CD8-positive, alpha-beta memory T cell (primary cell): ENCODE measurements at regions not wholly inside any gene's neighbourhood (a gene's known extent, or its start where the extent isn't known, plus 50 kb on each side); places are given as distances from the start of the nearest gene placed in this dataset.

Experiments used
- CTCF ChIA-PET: fragments of 350-600 bp; sonication (Branson Sonifier 250); formaldehyde crosslinking; loops from one replicate; lab custom pipeline; 2021; ENCODE audit warnings: antibody characterized with exemption; lab: Charles Lee
- POLR2A ChIA-PET: fragments of 350-600 bp; sonication (Branson Sonifier 250); formaldehyde crosslinking; loops from one replicate; lab custom pipeline; 2021; ENCODE audit warnings: antibody characterized with exemption; lab: Charles Lee
- DNase-seq, 5 donors: peaks; one replicate each; pipeline versions ENCODE4 v3.0.0 to v3.0.0-alpha.2; 2020 to 2022; ENCODE audit warnings: mixed read lengths in 1 of 5
- H3K27ac ChIP-seq: one replicate; pipeline ENCODE4 v1.7.0; 2013; ENCODE audit warnings: low read depth, mild to moderate bottlenecking, low read length, moderate library complexity
- H3K27me3 ChIP-seq: 2 replicates; pipeline ENCODE4 v1.7.0; 2013; ENCODE audit warnings: low read length, mild to moderate bottlenecking; ENCODE audit not compliant: insufficient read depth, poor library complexity, severe bottlenecking
- H3K36me3 ChIP-seq: 2 replicates; pipeline ENCODE4 v1.7.0; 2013; ENCODE audit warnings: mild to moderate bottlenecking, low read length, moderate library complexity; ENCODE audit not compliant: insufficient read depth
- H3K4me1 ChIP-seq: 2 replicates; pipeline ENCODE4 v1.7.0; 2013; ENCODE audit warnings: mild to moderate bottlenecking, low read length, moderate library complexity; ENCODE audit not compliant: insufficient read depth
- H3K4me3 ChIP-seq: 2 replicates; pipeline ENCODE4 v1.7.0; 2013; ENCODE audit warnings: mild to moderate bottlenecking, low read length
- H3K9me3 ChIP-seq: 2 replicates; pipeline ENCODE4 v1.7.0; 2013; ENCODE audit warnings: mild to moderate bottlenecking, low read length
- H3K27ac Mint-ChIP-seq, 8 donors: one replicate each; pipeline ENCODE4 v1.8.0; 2020 to 2021; ENCODE audit warnings: mixed read lengths in 8 of 8, mild to moderate bottlenecking in 6 of 8, inconsistent platforms in 3 of 8, moderate library complexity in 3 of 8
- H3K27me3 Mint-ChIP-seq, 2 donors: one replicate each; pipeline ENCODE4 v1.8.0; 2020 to 2021; ENCODE audit warnings: mixed read lengths in 2 of 2, mild to moderate bottlenecking in 1 of 2, moderate library complexity in 1 of 2
- H3K36me3 Mint-ChIP-seq, 3 donors: one replicate each; pipeline ENCODE4 v1.8.0; 2020 to 2021; ENCODE audit warnings: mixed read lengths in 3 of 3, inconsistent platforms in 1 of 3, mild to moderate bottlenecking in 1 of 3
- H3K4me1 Mint-ChIP-seq, 3 donors: one replicate each; pipeline ENCODE4 v1.8.0; 2020 to 2021; ENCODE audit warnings: mixed read lengths in 3 of 3, inconsistent platforms in 1 of 3, mild to moderate bottlenecking in 1 of 3
- H3K4me3 Mint-ChIP-seq, 7 donors: one replicate each; pipeline ENCODE4 v1.8.0; 2020 to 2021; ENCODE audit warnings: mixed read lengths in 7 of 7, mild to moderate bottlenecking in 6 of 7, moderate library complexity in 4 of 7, inconsistent platforms in 2 of 7
- H3K9me3 Mint-ChIP-seq, 5 donors: one replicate each; pipeline ENCODE4 v1.8.0; 2020 to 2022; ENCODE audit warnings: mixed read lengths in 5 of 5, mild to moderate bottlenecking in 3 of 5, moderate library complexity in 2 of 5, inconsistent platforms in 1 of 5

GRCh38 chr10:121690152-121690848 is 92.1 kb upstream of the FGFR2 start:
- no peaks in the 10 kb centered on the region for H3K9me3 Mint-ChIP-seq
- peaks cover 3 to 13% of the 10 kb centered on the region in 2 donors for H3K27me3 Mint-ChIP-seq
- DNase-seq, result no peak
- Histone ChIP-seq H3K36me3 (no peaks in the 10 kb centered on the region), H3K4me3 (no peak overlapping the region), H3K27ac (no peak overlapping the region), H3K27me3 (no peaks in the 10 kb centered on the region), H3K9me3 (no peaks in the 10 kb centered on the region), H3K4me1 (no peaks in the 10 kb centered on the region)
- no peak overlapping the region for H3K27ac Mint-ChIP-seq
- ChIA-PET CTCF (no interaction called here), POLR2A (no interaction called here)
- H3K36me3 Mint-ChIP-seq, result no peaks in the 10 kb centered on the region
- no peak overlapping the region for H3K4me3 Mint-ChIP-seq
- H3K4me1 Mint-ChIP-seq, result no peaks in the 10 kb centered on the region

- no peak overlapping the region for H3K27ac ChIP-seq
- H3K27me3 ChIP-seq, result no peaks in the 10 kb centered on the region
- no peaks in the 10 kb centered on the region for H3K9me3 ChIP-seq
- H3K27ac Mint-ChIP-seq, result no peak overlapping the region
- no peak overlapping the region for H3K4me3 Mint-ChIP-seq
- H3K4me3 ChIP-seq, result no peak overlapping the region
- H3K36me3 Mint-ChIP-seq, result no peaks in the 10 kb centered on the region
- no peaks in the 10 kb centered on the region for H3K4me1 Mint-ChIP-seq
- CTCF ChIA-PET, result no interaction called here
- DNase-seq, result no peak
- H3K4me1 ChIP-seq, result no peaks in the 10 kb centered on the region
- peaks cover 1 to 13% of the 10 kb centered on the region in 2 donors for H3K27me3 Mint-ChIP-seq
- no peaks in the 10 kb centered on the region for H3K36me3 ChIP-seq
- H3K9me3 Mint-ChIP-seq, result no peaks in the 10 kb centered on the region
- POLR2A ChIA-PET, result no interaction called here
Observed at GRCh38 chr10:121687095-121687813, 89.0 kb upstream of the FGFR2 start.

- DNase-seq, result no peak
- no peaks in the 10 kb centered on the region for H3K9me3 ChIP-seq
- ChIA-PET POLR2A (no interaction called here), CTCF (no interaction called here)
- Mint-ChIP-seq H3K9me3 (peaks cover 0 to 5% (median 0%) of the 10 kb centered on the region in 5 donors), H3K4me1 (no peaks in the 10 kb centered on the region), H3K36me3 (no peaks in the 10 kb centered on the region), H3K4me3 (no peak overlapping the region), H3K27me3 (peaks cover 8 to 18% of the 10 kb centered on the region in 2 donors), H3K27ac (no peak overlapping the region)
- H3K4me3 ChIP-seq, result no peak overlapping the region
- H3K27me3 ChIP-seq, result no peaks in the 10 kb centered on the region
- H3K27ac ChIP-seq, result no peak overlapping the region
- H3K4me1 ChIP-seq, result no peaks in the 10 kb centered on the region
- H3K36me3 ChIP-seq, result no peaks in the 10 kb centered on the region
Observed at GRCh38 chr10:121684276-121684675, 86.0 kb upstream of the FGFR2 start.

- H3K4me1 ChIP-seq, result no peaks in the 10 kb centered on the region
- H3K4me3 ChIP-seq, result no peak overlapping the region
- Mint-ChIP-seq H3K9me3 (peaks cover 0 to 7% (median 0%) of the 10 kb centered on the region in 5 donors), H3K27me3 (peaks cover 8 to 20% of the 10 kb centered on the region in 2 donors), H3K27ac (no peak overlapping the region), H3K4me3 (no peak overlapping the region), H3K4me1 (no peaks in the 10 kb centered on the region), H3K36me3 (no peaks in the 10 kb centered on the region)
- CTCF ChIA-PET, result no interaction called here
- no peaks in the 10 kb centered on the region for H3K36me3 ChIP-seq
- no peak for DNase-seq
- POLR2A ChIA-PET, result no interaction called here
- H3K27ac ChIP-seq, result no peak overlapping the region
- H3K9me3 ChIP-seq, result no peaks in the 10 kb centered on the region
- no peaks in the 10 kb centered on the region for H3K27me3 ChIP-seq
Observed at GRCh38 chr10:121683816-121684215, 85.6 kb upstream of the FGFR2 start.

GRCh38 chr10:121683366-121683765 is 85.1 kb upstream of the FGFR2 start:
- H3K4me1 ChIP-seq, result no peaks in the 10 kb centered on the region
- DNase-seq, result no peak
- no peak overlapping the region for H3K27ac ChIP-seq
- ChIA-PET POLR2A (no interaction called here), CTCF (no interaction called here)
- no peaks in the 10 kb centered on the region for H3K27me3 ChIP-seq
- Mint-ChIP-seq H3K27ac (no peak overlapping the region), H3K36me3 (no peaks in the 10 kb centered on the region), H3K4me3 (no peak overlapping the region), H3K9me3 (peaks cover 0 to 7% (median 0%) of the 10 kb centered on the region in 5 donors), H3K4me1 (no peaks in the 10 kb centered on the region), H3K27me3 (peaks cover 10 to 18% of the 10 kb centered on the region in 2 donors)
- H3K4me3 ChIP-seq, result no peak overlapping the region
- H3K9me3 ChIP-seq, result no peaks in the 10 kb centered on the region
- no peaks in the 10 kb centered on the region for H3K36me3 ChIP-seq

- ChIA-PET POLR2A (no interaction called here), CTCF (no interaction called here)
- H3K36me3 ChIP-seq, result no peaks in the 10 kb centered on the region
- Mint-ChIP-seq H3K27me3 (peaks cover 10 to 18% of the 10 kb centered on the region in 2 donors), H3K4me3 (no peak overlapping the region), H3K36me3 (no peaks in the 10 kb centered on the region), H3K9me3 (peaks cover 0 to 7% (median 3%) of the 10 kb centered on the region in 5 donors), H3K27ac (no peak overlapping the region), H3K4me1 (no peaks in the 10 kb centered on the region)
- no peaks in the 10 kb centered on the region for H3K9me3 ChIP-seq
- H3K4me1 ChIP-seq, result no peaks in the 10 kb centered on the region
- H3K27ac ChIP-seq, result no peak overlapping the region
- no peaks in the 10 kb centered on the region for H3K27me3 ChIP-seq
- DNase-seq, result no peak
- H3K4me3 ChIP-seq, result no peak overlapping the region
Observed at GRCh38 chr10:121681997-121682687, 83.9 kb upstream of the FGFR2 start.

GRCh38 chr10:121680879-121681655 is 82.8 kb upstream of the FGFR2 start:
- no peak overlapping the region for H3K27ac Mint-ChIP-seq
- DNase-seq, result no peak
- Histone ChIP-seq H3K36me3 (no peaks in the 10 kb centered on the region), H3K9me3 (no peaks in the 10 kb centered on the region), H3K4me3 (no peak overlapping the region), H3K27me3 (no peaks in the 10 kb centered on the region), H3K27ac (no peak overlapping the region), H3K4me1 (no peaks in the 10 kb centered on the region)
- peaks cover 10 to 16% of the 10 kb centered on the region in 2 donors for H3K27me3 Mint-ChIP-seq
- no peaks in the 10 kb centered on the region for H3K4me1 Mint-ChIP-seq
- ChIA-PET POLR2A (no interaction called here), CTCF (no interaction called here)
- no peak overlapping the region for H3K4me3 Mint-ChIP-seq
- no peaks in the 10 kb centered on the region for H3K36me3 Mint-ChIP-seq
- peaks cover 0 to 7% (median 3%) of the 10 kb centered on the region in 5 donors for H3K9me3 Mint-ChIP-seq
